ENCODE measurements at regions not wholly inside any gene's neighbourhood (a gene's known extent, or its start where the extent isn't known, plus 50 kb on each side); places are given as distances from the start of the nearest gene placed in this dataset.

- no peak for DNase-seq (ENCODE audit: low read depth, low spot score)
- Histone ChIP-seq H3K27me3 (ENCODE audit: insufficient read depth, insufficient read length) (no peaks in the 10 kb centered on the region), H3K9ac (ENCODE audit: insufficient read length, low read depth) (no peak overlapping the region), H3K36me3 (ENCODE audit: insufficient read depth, insufficient read length, low read length) (no peaks in the 10 kb centered on the region), H3K4me3 (ENCODE audit: insufficient read length, low read depth) (no peak overlapping the region), H3K9me3 (ENCODE audit: insufficient read depth, low read length) (no peaks in the 10 kb centered on the region), H3K4me1 (ENCODE audit: insufficient read depth, insufficient read length) (no peaks in the 10 kb centered on the region)
- TF ChIP-seq YY1 (IDR thresholded peaks at IDR 0.05; ENCODE audit: insufficient read depth, insufficient read length), result no peak
- TF ChIP-seq SUZ12 (IDR thresholded peaks at IDR 0.05; ENCODE audit: extremely low read depth, insufficient read depth, insufficient read length), result no peak
- TF ChIP-seq ZNF274 (IDR thresholded peaks at IDR 0.05; ENCODE audit: low read depth, low read length), result no peak
These were observed 792.3 kb downstream of the DIPK2A start for GRCh38 chr3:144763878-144764454.

GRCh38 chr3:144770281-144770680, 798.7 kb downstream of the DIPK2A start:
- no peaks in the 10 kb centered on the region for H3K9me3 ChIP-seq (ENCODE audit: insufficient read depth, low read length)

GRCh38 chr3:144770915-144771351, 799.3 kb downstream of the DIPK2A start:
- Histone ChIP-seq H3K4me3 (ENCODE audit: insufficient read length, low read depth) (no peak overlapping the region), H3K4me1 (ENCODE audit: insufficient read depth, insufficient read length) (no peaks in the 10 kb centered on the region), H3K36me3 (ENCODE audit: insufficient read depth, insufficient read length, low read length) (no peaks in the 10 kb centered on the region), H3K9ac (ENCODE audit: insufficient read length, low read depth) (no peak overlapping the region), H3K27me3 (ENCODE audit: insufficient read depth, insufficient read length) (no peaks in the 10 kb centered on the region), H3K9me3 (ENCODE audit: insufficient read depth, low read length) (no peaks in the 10 kb centered on the region)
- DNase-seq (ENCODE audit: low read depth, low spot score), result no peak
- TF ChIP-seq YY1 (IDR thresholded peaks at IDR 0.05; ENCODE audit: insufficient read depth, insufficient read length) (no peak), SUZ12 (IDR thresholded peaks at IDR 0.05; ENCODE audit: extremely low read depth, insufficient read depth, insufficient read length) (no peak), ZNF274 (IDR thresholded peaks at IDR 0.05; ENCODE audit: low read depth, low read length) (no peak)

More at GRCh38 chr3:144770281-144770680, 798.7 kb downstream of the DIPK2A start:
- H3K4me1 ChIP-seq (ENCODE audit: insufficient read depth, insufficient read length), result no peaks in the 10 kb centered on the region
- H3K4me3 ChIP-seq (ENCODE audit: insufficient read length, low read depth), result no peak overlapping the region
- no peak overlapping the region for H3K9ac ChIP-seq (ENCODE audit: insufficient read length, low read depth)
- TF ChIP-seq ZNF274 (IDR thresholded peaks at IDR 0.05; ENCODE audit: low read depth, low read length), result no peak
- no peak for TF ChIP-seq YY1 (IDR thresholded peaks at IDR 0.05; ENCODE audit: insufficient read depth, insufficient read length)
- TF ChIP-seq SUZ12 (IDR thresholded peaks at IDR 0.05; ENCODE audit: extremely low read depth, insufficient read depth, insufficient read length), result no peak
- H3K27me3 ChIP-seq (ENCODE audit: insufficient read depth, insufficient read length), result no peaks in the 10 kb centered on the region
- H3K36me3 ChIP-seq (ENCODE audit: insufficient read depth, insufficient read length, low read length), result no peaks in the 10 kb centered on the region
- DNase-seq (ENCODE audit: low read depth, low spot score), result no peak

- Histone ChIP-seq H3K9ac (ENCODE audit: insufficient read length, low read depth) (no peak overlapping the region), H3K9me3 (ENCODE audit: insufficient read depth, low read length) (no peaks in the 10 kb centered on the region), H3K4me1 (ENCODE audit: insufficient read depth, insufficient read length) (no peaks in the 10 kb centered on the region), H3K4me3 (ENCODE audit: insufficient read length, low read depth) (no peak overlapping the region), H3K27me3 (ENCODE audit: insufficient read depth, insufficient read length) (no peaks in the 10 kb centered on the region), H3K36me3 (ENCODE audit: insufficient read depth, insufficient read length, low read length) (no peaks in the 10 kb centered on the region)
- no peak for DNase-seq (ENCODE audit: low read depth, low spot score)
- TF ChIP-seq SUZ12 (IDR thresholded peaks at IDR 0.05; ENCODE audit: extremely low read depth, insufficient read depth, insufficient read length) (no peak), ZNF274 (IDR thresholded peaks at IDR 0.05; ENCODE audit: low read depth, low read length) (no peak), YY1 (IDR thresholded peaks at IDR 0.05; ENCODE audit: insufficient read depth, insufficient read length) (no peak)
These were observed 799.8 kb downstream of the DIPK2A start for GRCh38 chr3:144771381-144771870.

GRCh38 chr3:144772372-144772771, 800.7 kb downstream of the DIPK2A start:
- Histone ChIP-seq H3K36me3 (ENCODE audit: insufficient read depth, insufficient read length, low read length) (no peaks in the 10 kb centered on the region), H3K9ac (ENCODE audit: insufficient read length, low read depth) (no peak overlapping the region), H3K9me3 (ENCODE audit: insufficient read depth, low read length) (no peaks in the 10 kb centered on the region), H3K4me1 (ENCODE audit: insufficient read depth, insufficient read length) (no peaks in the 10 kb centered on the region), H3K4me3 (ENCODE audit: insufficient read length, low read depth) (no peak overlapping the region), H3K27me3 (ENCODE audit: insufficient read depth, insufficient read length) (no peaks in the 10 kb centered on the region)
- DNase-seq (ENCODE audit: low read depth, low spot score), result no peak
- no peak for TF ChIP-seq SUZ12 (IDR thresholded peaks at IDR 0.05; ENCODE audit: extremely low read depth, insufficient read depth, insufficient read length)
- TF ChIP-seq ZNF274 (IDR thresholded peaks at IDR 0.05; ENCODE audit: low read depth, low read length), result no peak
- no peak for TF ChIP-seq YY1 (IDR thresholded peaks at IDR 0.05; ENCODE audit: insufficient read depth, insufficient read length)

GRCh38 chr3:144773350-144773749, 801.7 kb downstream of the DIPK2A start:
- H3K27me3 ChIP-seq (ENCODE audit: insufficient read depth, insufficient read length), result no peaks in the 10 kb centered on the region
- TF ChIP-seq ZNF274 (IDR thresholded peaks at IDR 0.05; ENCODE audit: low read depth, low read length) (no peak), YY1 (IDR thresholded peaks at IDR 0.05; ENCODE audit: insufficient read depth, insufficient read length) (no peak), SUZ12 (IDR thresholded peaks at IDR 0.05; ENCODE audit: extremely low read depth, insufficient read depth, insufficient read length) (no peak)
- H3K9me3 ChIP-seq (ENCODE audit: insufficient read depth, low read length), result no peaks in the 10 kb centered on the region
- no peaks in the 10 kb centered on the region for H3K4me1 ChIP-seq (ENCODE audit: insufficient read depth, insufficient read length)
- H3K4me3 ChIP-seq (ENCODE audit: insufficient read length, low read depth), result no peak overlapping the region
- H3K36me3 ChIP-seq (ENCODE audit: insufficient read depth, insufficient read length, low read length), result no peaks in the 10 kb centered on the region
- DNase-seq (ENCODE audit: low read depth, low spot score), result no peak
- no peak overlapping the region for H3K9ac ChIP-seq (ENCODE audit: insufficient read length, low read depth)

GRCh38 chr3:144774897-144775296, 803.3 kb downstream of the DIPK2A start:
- no peak for TF ChIP-seq SUZ12 (IDR thresholded peaks at IDR 0.05; ENCODE audit: extremely low read depth, insufficient read depth, insufficient read length)
- no peaks in the 10 kb centered on the region for H3K27me3 ChIP-seq (ENCODE audit: insufficient read depth, insufficient read length)
- no peaks in the 10 kb centered on the region for H3K9me3 ChIP-seq (ENCODE audit: insufficient read depth, low read length)
- H3K4me1 ChIP-seq (ENCODE audit: insufficient read depth, insufficient read length), result no peaks in the 10 kb centered on the region
- no peaks in the 10 kb centered on the region for H3K36me3 ChIP-seq (ENCODE audit: insufficient read depth, insufficient read length, low read length)
- no peak overlapping the region for H3K4me3 ChIP-seq (ENCODE audit: insufficient read length, low read depth)
- no peak overlapping the region for H3K9ac ChIP-seq (ENCODE audit: insufficient read length, low read depth)
- DNase-seq (ENCODE audit: low read depth, low spot score), result no peak

Data from NT2/D1 (cell line).